Spleen (tissue), 11 donors: ENCODE measurements at regions not wholly inside any gene's neighbourhood (a gene's known extent, or its start where the extent isn't known, plus 50 kb on each side); places are given as distances from the start of the nearest gene placed in this dataset.

Experiments used
- DNase-seq: peaks from one replicate; pipeline ENCODE4 v3.0.0-alpha.2; 2020
- H3K27ac ChIP-seq, 8 donors: fragments of 200-600 bp; sonication (generic) in 7 of 8; 1 replicate in 4 of 8; 2 replicates in 4 of 8; pipeline versions ENCODE4 v1.5.0 to v1.8.0; 2016 to 2021; ENCODE audit warnings: inconsistent platforms in 4 of 8, mild to moderate bottlenecking in 4 of 8, moderate library complexity in 1 of 8
- H3K27me3 ChIP-seq, 7 donors: fragments of 200-600 bp; sonication (generic) in 6 of 7; replicated peaks in 1 of 7; 1 replicate in 4 of 7; 2 replicates in 3 of 7; pipeline versions ENCODE4 v1.5.0 to v1.8.0; 2016 to 2021; ENCODE audit warnings: inconsistent platforms in 3 of 7, mild to moderate bottlenecking in 1 of 7
- H3K36me3 ChIP-seq, 6 donors: fragments of 200-600 bp; sonication (generic) in 5 of 6; 1 replicate in 4 of 6; 2 replicates in 2 of 6; pipeline versions ENCODE4 v1.5.0 to v1.8.0; 2016 to 2021; ENCODE audit warnings: inconsistent platforms in 2 of 6
- H3K4me1 ChIP-seq, 6 donors: fragments of 200-600 bp; sonication (generic) in 5 of 6; 1 replicate in 3 of 6; 2 replicates in 3 of 6; pipeline versions ENCODE4 v1.5.0 to v1.8.0; 2016 to 2021; ENCODE audit warnings: inconsistent platforms in 3 of 6
- H3K4me3 ChIP-seq, 8 donors: fragments of 200-600 bp; sonication (generic) in 7 of 8; 1 replicate in 4 of 8; 2 replicates in 4 of 8; pipeline versions ENCODE4 v1.5.0 to v1.8.0; 2016 to 2021; ENCODE audit warnings: inconsistent platforms in 4 of 8, mild to moderate bottlenecking in 4 of 8, moderate library complexity in 2 of 8
- H3K9me3 ChIP-seq, 8 donors: fragments of 200-600 bp; sonication (generic) in 7 of 8; 1 replicate in 4 of 8; 2 replicates in 4 of 8; pipeline versions ENCODE4 v1.5.0 to v1.8.0; 2016 to 2021; ENCODE audit warnings: inconsistent platforms in 4 of 8
- CTCF ChIP-seq, 11 experiments: fragments of 200-600 bp in 7 of 11; fragments of 450-650 bp in 4 of 11; sonication (generic) in 4 of 11; IDR thresholded peaks in 8 of 11; conservative IDR thresholded peaks in 3 of 11; 1 replicate in 7 of 11; 2 replicates in 4 of 11; pipeline versions ENCODE4 v1.4.0 to v1.8.0; 2016 to 2021; ENCODE audit warnings: antibody characterized with exemption in 11 of 11, inconsistent platforms in 4 of 11, mild to moderate bottlenecking in 1 of 11
- POLR2A ChIP-seq, 3 donors: fragments of 450-650 bp; IDR thresholded peaks; one replicate each; pipeline ENCODE4 v1.5.1; 2017; ENCODE audit warnings: antibody characterized with exemption in 3 of 3, mild to moderate bottlenecking in 1 of 3
- POLR2AphosphoS5 ChIP-seq, 3 donors: sonication (generic); formaldehyde crosslinking; IDR thresholded peaks; one replicate each; pipeline ENCODE4 v1.5.1; 2017; ENCODE audit warnings: antibody characterized with exemption in 3 of 3
- WGBS, 5 donors: extraction: QIAGEN DNeasy Blood & Tissue Kit in 3 of 5; methylation state at CpG; one replicate each; pipeline versions ENCODE4 v1.1.5 to v1.1.7; 2013 to 2018; 5-methylcytosine and 5-hydroxymethylcytosine counted together
- intact Hi-C: fragments of 100-400 bp; cut with DNase I; formaldehyde crosslinking; loops from one replicate; pipeline ENCODE4 v1.15.0; 2023; ENCODE audit warnings: low total_unique reads
- donor health status: healthy with polysubstance abuse.
- donor health status: DM: no; HTN: no; CAD: no; lungs with moderate emphysema.
- donor health status: DM: no; HTN: no; CAD: no.
- donor health status: Bipolar disorder and iron deficiency.
- donor health status: healthy.
- donor health status: DM: no; HTN: no; CAD: no.
- donor health status: DM: yes; HTN: yes; CAD: no.

GRCh38 chr6:14423955-14424354, 306.4 kb downstream of the CD83 start:
- intact Hi-C loops = no loop called here
- Histone ChIP-seq H3K9me3 (no peaks in the 10 kb centered on the region), H3K27me3 (no peaks in the 10 kb centered on the region), H3K4me3 (no peak overlapping the region), H3K4me1 (peaks cover 0 to 16% (median 0%) of the 10 kb centered on the region in 6 donors), H3K27ac (no peak overlapping the region), H3K36me3 (no peaks in the 10 kb centered on the region)
- DNase-seq = no peak
- WGBS, 5 donors = 82 to 94% (median 88%) methylated on average over 6 of the region's 6 CpGs
- TF ChIP-seq POLR2AphosphoS5 (IDR thresholded peaks at IDR 0.05) = no peak
- no peak for TF ChIP-seq CTCF (IDR thresholded peaks at IDR 0.05 in 8 of 11, conservative IDR thresholded peaks at IDR 0.05 in 3 of 11)
- no peak for TF ChIP-seq POLR2A (IDR thresholded peaks at IDR 0.05)

GRCh38 chr6:14425805-14426204, 308.2 kb downstream of the CD83 start:
- Histone ChIP-seq H3K9me3 (no peaks in the 10 kb centered on the region), H3K27me3 (no peaks in the 10 kb centered on the region), H3K27ac (no peak overlapping the region), H3K36me3 (no peaks in the 10 kb centered on the region), H3K4me1 (peaks cover 0 to 16% (median 0%) of the 10 kb centered on the region in 6 donors), H3K4me3 (no peak overlapping the region)
- DNase-seq = no peak
- TF ChIP-seq CTCF (IDR thresholded peaks at IDR 0.05 in 8 of 11, conservative IDR thresholded peaks at IDR 0.05 in 3 of 11) = no peak
- TF ChIP-seq POLR2AphosphoS5 (IDR thresholded peaks at IDR 0.05) = no peak
- TF ChIP-seq POLR2A (IDR thresholded peaks at IDR 0.05) = no peak
- WGBS, 5 donors = 82 to 94% (median 90%) methylated on average over 6 of the region's 6 CpGs
- intact Hi-C loops = no loop called here

GRCh38 chr6:14426281-14426680, 308.7 kb downstream of the CD83 start:
- H3K27ac ChIP-seq = no peak overlapping the region
- H3K36me3 ChIP-seq = no peaks in the 10 kb centered on the region
- TF ChIP-seq POLR2A (IDR thresholded peaks at IDR 0.05) (no peak), POLR2AphosphoS5 (IDR thresholded peaks at IDR 0.05) (no peak), CTCF (IDR thresholded peaks at IDR 0.05 in 8 of 11, conservative IDR thresholded peaks at IDR 0.05 in 3 of 11) (no peak)
- 92 to 99% (median 97%) methylated on average over 2 of the region's 2 CpGs for WGBS, 5 donors
- no peak for DNase-seq
- H3K27me3 ChIP-seq = no peaks in the 10 kb centered on the region
- no peak overlapping the region for H3K4me3 ChIP-seq
- peaks cover 0 to 16% (median 0%) of the 10 kb centered on the region in 6 donors for H3K4me1 ChIP-seq
- intact Hi-C loops = no loop called here
- H3K9me3 ChIP-seq = no peaks in the 10 kb centered on the region

GRCh38 chr6:14428269-14428668, 310.7 kb downstream of the CD83 start:
- H3K36me3 ChIP-seq = no peaks in the 10 kb centered on the region
- H3K27ac ChIP-seq = no peak overlapping the region
- 63 to 79% (median 64%) methylated on average over 3 of the region's 3 CpGs for WGBS, 5 donors
- intact Hi-C loops = no loop called here
- no peaks in the 10 kb centered on the region for H3K27me3 ChIP-seq
- H3K4me1 ChIP-seq = peaks cover 0 to 4% (median 0%) of the 10 kb centered on the region in 6 donors
- TF ChIP-seq CTCF (IDR thresholded peaks at IDR 0.05 in 8 of 11, conservative IDR thresholded peaks at IDR 0.05 in 3 of 11) (no peak), POLR2AphosphoS5 (IDR thresholded peaks at IDR 0.05) (no peak), POLR2A (IDR thresholded peaks at IDR 0.05) (no peak)
- no peak for DNase-seq
- H3K9me3 ChIP-seq = no peaks in the 10 kb centered on the region
- no peak overlapping the region for H3K4me3 ChIP-seq
